Stimulated activated CD4-positive, alpha-beta T cell treated with anti-CD3 and anti-CD28 coated beads, Interleukin-15, amount 100 ng/mL, for 24 hours (primary cell): ENCODE measurements at regions not wholly inside any gene's neighbourhood (a gene's known extent, or its start where the extent isn't known, plus 50 kb on each side); places are given as distances from the start of the nearest gene placed in this dataset.

Experiments
- DNase-seq: peaks from one replicate; pipeline ENCODE4 v3.0.0-alpha.2; 2020

- DNase-seq = no peak
Measured at GRCh38 chr4:59091146-59092142, 1981.3 kb upstream of the IGFBP7 start.

DNA sequence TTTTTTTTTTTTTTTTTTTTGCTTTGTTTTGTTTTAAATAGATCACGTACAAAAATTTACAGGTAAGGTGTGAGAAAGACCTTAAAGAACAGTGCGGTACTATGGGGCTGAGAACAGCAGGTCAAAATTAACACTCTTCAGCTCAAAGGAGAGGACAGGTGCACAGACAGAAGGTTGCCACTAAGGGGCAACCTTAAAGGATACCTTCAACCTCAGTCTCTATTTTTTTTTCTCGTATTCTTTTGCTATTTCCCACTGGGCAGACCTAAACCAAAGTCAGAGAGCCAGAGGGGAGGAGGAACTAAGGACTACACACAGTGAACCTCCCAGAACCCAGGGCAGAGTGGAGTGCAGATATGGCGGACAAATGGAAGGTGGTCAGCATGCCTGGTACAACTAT is 1984.3 kb upstream of the IGFBP7 start:
- no peak for DNase-seq

DNA sequence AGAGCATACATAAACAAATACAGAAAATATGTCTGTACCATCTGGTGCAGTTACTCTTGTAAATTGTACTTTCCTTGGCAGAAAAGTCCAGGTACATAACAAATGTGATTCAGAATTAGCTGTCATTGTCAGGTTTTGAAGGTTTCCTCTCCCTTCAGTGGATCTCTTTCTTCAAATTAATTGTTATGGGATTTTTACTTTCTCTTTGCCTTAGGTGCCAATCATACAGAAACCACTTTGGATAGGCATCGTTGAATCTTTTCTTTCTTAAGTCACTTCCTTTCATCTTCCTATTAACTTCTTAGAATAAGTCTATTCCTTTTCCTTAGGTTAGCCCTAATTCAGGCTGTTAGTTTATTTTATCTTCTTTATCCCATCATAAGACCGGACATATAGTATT is 1992.1 kb upstream of the IGFBP7 start:
- no peak for DNase-seq

- DNase-seq = no peak
Measured at GRCh38 chr4:59120287-59120814, 2010.2 kb upstream of the IGFBP7 start.

DNA sequence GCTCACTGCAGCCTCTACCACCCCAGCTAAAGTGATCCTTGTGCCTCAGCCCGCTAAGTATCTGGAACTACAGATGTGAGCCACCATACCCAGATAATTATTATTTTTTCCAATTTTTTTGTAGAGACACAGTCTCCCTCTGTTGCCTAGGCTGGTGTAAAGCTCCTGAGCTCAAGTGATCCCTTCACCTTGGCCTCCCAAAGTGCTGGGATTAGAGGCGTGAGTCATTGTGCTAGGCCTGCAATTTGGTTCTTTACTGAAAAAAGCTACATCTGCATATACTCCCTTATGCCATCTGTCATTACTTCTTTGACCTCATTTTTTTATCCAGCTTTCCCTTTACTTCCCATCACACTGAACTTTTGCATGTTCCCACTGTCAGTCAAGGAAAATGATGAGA is 2012.4 kb upstream of the IGFBP7 start:
- DNase-seq = no peak

- no peak for DNase-seq
Measured at GRCh38 chr4:59126159-59126558, 2016.0 kb upstream of the IGFBP7 start.

DNA sequence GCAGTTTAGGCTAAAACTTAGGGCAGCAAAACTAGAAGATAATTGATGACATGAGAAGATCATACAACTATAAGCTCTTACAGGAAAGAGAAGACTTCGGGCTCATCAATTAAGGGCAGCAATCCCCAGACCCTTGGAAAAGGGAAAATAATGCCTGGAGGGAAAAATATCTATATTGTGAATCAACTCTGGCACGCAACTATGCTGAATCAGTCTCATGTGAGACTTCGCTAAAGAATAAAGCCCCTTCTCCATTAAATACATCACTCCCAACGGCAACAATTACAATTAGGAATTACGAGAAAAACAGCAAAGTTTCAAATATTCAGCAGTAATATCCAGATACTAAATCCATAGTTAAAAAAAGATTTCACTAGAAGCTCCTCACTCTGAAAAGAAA is 2016.8 kb upstream of the IGFBP7 start:
- no peak for DNase-seq

- no peak for DNase-seq
Measured at GRCh38 chr4:59127743-59128142, 2017.6 kb upstream of the IGFBP7 start.

DNA sequence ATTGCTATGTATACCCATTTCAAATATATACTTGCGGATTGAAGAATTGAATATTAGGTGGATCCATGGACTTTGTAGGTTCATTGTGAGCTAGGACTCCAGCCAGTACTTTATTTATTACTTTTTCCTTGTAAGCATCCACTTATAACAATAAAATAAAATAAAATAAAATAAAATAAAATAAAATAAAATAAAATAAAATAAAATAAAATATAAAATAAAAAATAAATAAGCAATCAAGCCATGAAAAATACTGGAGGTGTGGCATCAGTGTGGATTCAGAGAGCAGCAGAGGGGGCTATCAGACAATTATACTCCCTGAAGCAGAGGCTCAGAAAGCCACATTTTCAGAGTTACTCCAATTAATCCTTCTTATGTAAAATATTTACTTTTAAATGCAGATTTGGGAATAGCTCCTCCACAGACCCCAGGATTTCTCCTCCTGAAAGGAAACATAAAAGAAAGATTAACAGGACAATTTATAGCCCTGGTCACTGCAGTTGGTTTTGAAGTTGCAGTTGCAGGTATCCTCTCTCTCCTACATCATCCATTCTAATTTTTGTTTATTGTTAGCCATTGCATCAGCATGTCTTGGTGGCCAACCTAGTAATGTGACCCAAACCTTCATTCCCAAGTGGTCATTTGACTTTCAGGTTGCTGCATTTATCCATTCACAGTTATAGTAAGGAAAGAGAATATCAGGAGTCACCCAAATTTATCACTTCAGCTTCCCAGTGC is 2025.2 kb upstream of the IGFBP7 start:
- DNase-seq = no peak

- DNase-seq = no peak
Measured at GRCh38 chr4:59161249-59161648, 2038.9 kb upstream of the ADGRL3 start.

DNA sequence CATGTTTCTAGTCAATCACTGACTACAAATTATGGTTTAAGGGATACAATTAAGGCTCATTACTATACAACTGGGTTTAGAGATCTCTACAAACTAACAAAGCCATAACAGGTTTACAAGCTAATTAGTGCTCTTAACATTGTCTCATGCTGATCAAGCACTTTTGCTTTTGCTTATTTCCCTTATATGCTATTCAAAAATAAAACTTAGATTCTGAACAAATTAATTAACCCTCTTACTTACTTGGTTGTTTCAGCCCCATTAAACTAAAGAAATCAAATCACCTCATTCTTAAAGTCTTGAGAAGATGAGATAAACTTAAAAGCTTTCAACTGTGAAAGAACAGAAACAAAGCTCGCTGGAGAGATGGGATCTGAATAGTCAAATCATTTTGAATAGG is 2024.5 kb upstream of the ADGRL3 start:
- no peak for DNase-seq

DNA sequence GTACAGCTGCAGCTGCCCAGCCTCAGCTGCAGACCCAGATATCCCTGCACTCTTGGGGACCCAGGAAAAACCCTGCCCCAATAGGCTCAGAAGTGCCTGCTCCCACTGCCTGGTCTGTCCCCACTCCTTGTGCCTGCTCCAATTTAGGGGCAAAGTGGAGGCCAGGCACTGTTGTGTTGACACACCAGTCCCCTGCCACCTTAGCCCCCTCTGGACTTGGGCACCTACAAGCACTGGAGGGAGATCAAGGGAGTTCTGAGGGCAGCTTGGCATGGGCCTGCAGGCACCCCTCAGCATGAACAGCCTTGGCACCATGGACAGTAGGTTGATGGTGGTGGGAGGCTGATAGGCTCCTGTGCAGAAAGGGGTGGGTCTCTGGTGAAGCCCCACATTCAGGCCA is 2020.8 kb upstream of the ADGRL3 start:
- DNase-seq = no peak

GRCh38 chr4:59180161-59180560 is 2020.0 kb upstream of the ADGRL3 start:
- DNase-seq = no peak

- no peak for DNase-seq
Measured at GRCh38 chr4:59180969-59181368, 2019.2 kb upstream of the ADGRL3 start.

DNA sequence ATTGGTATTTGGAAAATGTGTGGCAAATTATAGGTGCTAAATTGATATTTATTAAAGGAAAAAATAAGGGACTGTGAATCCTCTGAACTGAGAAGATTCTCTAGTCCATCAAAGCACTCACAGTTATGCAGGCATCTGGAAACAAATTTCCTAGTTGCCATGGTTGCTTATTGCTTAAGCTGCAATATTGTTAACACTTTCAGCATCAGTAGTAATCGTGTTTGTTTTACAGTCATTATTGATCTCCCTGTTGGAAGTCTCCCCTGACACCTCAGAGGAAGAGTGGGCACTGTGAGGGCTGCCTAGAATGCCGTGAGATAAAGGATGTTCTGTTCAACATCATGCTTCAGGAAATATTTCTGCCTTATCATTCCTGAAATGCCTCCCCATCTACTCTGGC is 2004.3 kb upstream of the ADGRL3 start:
- DNase-seq = no peak

DNA sequence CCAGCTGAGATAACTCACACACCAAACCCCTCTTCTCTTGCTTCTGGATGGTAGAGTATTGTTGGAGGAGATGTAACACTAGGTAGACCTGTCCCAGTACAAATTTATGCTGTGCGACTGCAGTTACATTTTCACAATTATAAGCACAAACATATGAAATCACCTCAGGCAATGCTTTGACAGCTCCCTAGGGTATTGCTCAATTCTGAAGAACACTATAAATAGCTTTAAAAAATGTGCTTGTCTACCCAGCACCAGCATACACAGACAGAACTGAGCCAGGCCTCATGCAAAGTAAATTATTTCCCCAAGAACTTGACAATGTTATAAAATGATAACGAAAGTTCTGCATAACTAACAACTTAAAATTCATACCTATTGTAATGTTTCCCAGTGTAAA is 1999.1 kb upstream of the ADGRL3 start:
- no peak for DNase-seq

DNA sequence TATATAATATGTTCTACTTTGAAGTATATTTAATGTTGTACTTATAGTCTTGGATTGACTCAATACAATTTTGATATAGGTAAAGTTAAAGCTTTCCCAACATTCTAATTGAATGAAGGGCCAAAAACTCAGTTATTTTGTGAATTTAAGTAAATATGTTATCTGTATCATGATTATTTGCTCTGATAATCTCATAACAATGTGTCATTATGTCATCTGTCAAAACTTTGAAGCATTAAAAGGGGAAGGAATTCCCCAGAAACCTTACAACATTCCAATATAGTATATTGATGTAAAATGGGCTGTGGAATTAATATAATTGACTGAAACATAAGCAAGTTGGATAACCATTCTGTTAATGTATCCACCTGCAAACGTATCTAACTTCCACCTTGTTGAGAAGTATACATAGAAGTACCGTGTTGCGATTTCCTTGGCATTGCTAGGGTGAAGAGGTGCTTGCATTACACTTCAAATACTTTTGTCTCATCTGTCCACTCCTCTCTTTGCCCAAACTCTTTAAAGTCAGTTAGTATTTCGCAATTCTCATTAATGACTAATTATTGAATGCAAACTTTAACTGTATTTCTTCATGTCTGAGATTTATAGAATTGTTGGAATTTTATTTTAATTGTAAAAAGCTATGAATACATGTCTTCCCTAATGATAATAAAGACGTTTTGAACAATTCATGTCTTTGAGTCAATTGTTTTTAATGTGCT is 1982.1 kb upstream of the ADGRL3 start:
- DNase-seq = no peak

DNA sequence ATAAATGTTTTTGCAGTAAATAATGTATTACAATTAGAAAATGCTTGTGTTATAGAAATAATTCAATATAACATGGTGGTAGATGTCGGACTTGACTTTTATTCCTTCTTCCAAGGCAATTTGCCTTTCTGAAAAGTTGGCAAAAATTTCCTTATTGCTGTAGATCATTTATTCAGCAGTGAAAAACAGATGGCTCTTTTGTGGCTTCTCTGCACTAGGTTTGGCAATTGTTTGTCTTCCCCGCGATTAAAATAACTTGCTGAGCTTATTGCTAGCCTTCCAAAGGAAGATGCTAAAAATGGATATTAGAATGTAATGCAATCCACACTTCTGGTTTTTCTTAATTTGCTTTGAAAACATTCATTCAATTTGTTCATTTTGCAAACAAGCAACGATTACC is 1977.9 kb upstream of the ADGRL3 start:
- DNase-seq = no peak

DNA sequence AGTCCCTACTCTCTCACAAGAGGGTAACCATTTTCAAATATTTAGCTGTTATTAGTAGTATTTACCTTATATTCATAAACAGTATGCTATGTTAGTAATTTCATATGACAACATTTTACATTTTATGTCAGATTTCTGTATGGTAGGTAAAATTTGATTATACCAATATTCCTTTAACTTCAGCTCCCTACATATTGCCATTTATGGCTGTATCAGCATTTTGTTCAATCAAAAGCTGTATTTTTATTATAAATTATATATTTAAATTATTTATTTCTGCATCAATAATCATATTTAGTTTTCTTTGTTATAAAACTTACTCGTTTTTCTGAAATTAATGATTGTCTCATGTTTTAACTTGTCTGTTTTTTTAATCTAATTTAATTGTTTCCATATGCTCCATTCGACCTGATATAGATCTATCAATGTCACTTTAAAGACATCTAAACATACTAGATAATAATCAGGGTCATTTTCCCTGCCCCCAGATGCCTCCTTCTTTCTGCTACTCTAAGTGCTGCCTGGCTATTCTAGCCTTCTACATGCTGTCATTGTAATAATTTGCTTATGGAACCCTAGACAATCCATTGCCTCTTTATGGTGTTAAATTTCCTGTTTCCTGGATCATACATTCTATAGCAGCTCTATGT is 1976.7 kb upstream of the ADGRL3 start:
- DNase-seq = no peak

GRCh38 chr4:59238212-59238611 is 1961.9 kb upstream of the ADGRL3 start:
- no peak for DNase-seq

GRCh38 chr4:59240011-59240410 is 1960.1 kb upstream of the ADGRL3 start:
- DNase-seq = no peak

DNA sequence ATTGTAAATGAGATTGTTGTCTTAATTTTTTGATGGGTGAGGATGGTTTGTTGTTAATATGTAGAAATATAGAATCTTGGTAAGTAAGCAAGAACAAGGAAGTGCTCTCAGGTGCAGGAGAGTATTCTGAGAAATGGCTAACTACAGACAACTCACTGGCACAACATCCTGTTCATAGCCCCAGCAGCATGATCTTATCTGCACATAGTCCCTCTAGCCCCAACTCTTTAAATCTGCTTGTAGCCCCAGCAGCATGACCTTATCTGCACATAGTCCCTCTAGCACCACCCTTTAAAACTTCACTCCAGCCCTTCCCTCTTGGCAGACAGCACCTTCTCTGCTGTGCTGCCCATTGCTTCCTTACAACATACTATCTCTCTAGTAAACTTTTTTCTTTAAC is 1957.1 kb upstream of the ADGRL3 start:
- no peak for DNase-seq

- DNase-seq = no peak
Measured at GRCh38 chr4:59247032-59247431, 1953.1 kb upstream of the ADGRL3 start.
